B cell (primary cell): ENCODE measurements at regions not wholly inside any gene's neighbourhood (a gene's known extent, or its start where the extent isn't known, plus 50 kb on each side); places are given as distances from the start of the nearest gene placed in this dataset.

Source experiments
- ATAC-seq: fragments of 200-7000 bp; cut with Tn5 transposase; one replicate; pipeline ENCODE4 v1.10.0; 2021; ENCODE audit warnings: low read depth, mild to moderate bottlenecking, moderate number of reproducible peaks, moderate library complexity
- CTCF ChIA-PET: fragments of 350-600 bp; sonication (Branson Sonifier 250); formaldehyde crosslinking; loops from one replicate; lab custom pipeline; 2021; ENCODE audit warnings: antibody characterized with exemption, inconsistent platforms; lab: Charles Lee
- POLR2A ChIA-PET: fragments of 350-600 bp; sonication (Branson Sonifier 250); formaldehyde crosslinking; loops from one replicate; lab custom pipeline; 2021; ENCODE audit warnings: antibody characterized with exemption; lab: Charles Lee
- DNase-seq: peaks from one replicate; pipeline ENCODE4 v3.0.0; 2013
- H2AFZ ChIP-seq: 2 replicates; pipeline ENCODE4 v1.6.1; 2012; ENCODE audit warnings: mild to moderate bottlenecking, low read depth, low read length; ENCODE audit not compliant: insufficient read depth, poor library complexity, severe bottlenecking
- H3K27ac ChIP-seq, 2 donors: 1 replicate in 1 of 2; 2 replicates in 1 of 2; pipeline ENCODE4 v1.5.1; 2012 to 2013; ENCODE audit warnings: low read length in 2 of 2, mild to moderate bottlenecking in 2 of 2, moderate library complexity in 1 of 2
- H3K27me3 ChIP-seq, 4 experiments: fragments of 200-600 bp in 1 of 4; sonication (generic) in 1 of 4; replicated peaks in 1 of 4; 1 replicate in 2 of 4; 2 replicates in 2 of 4; pipeline versions ENCODE4 v1.6.1 to v1.7.0; 2013 to 2016; ENCODE audit warnings: low read length in 3 of 4, mild to moderate bottlenecking in 2 of 4, mixed read lengths in 1 of 4, moderate library complexity in 1 of 4; ENCODE audit not compliant: insufficient read depth in 4 of 4, control insufficient read depth in 3 of 4; ENCODE audit errors: control extremely low read depth in 1 of 4
- H3K36me3 ChIP-seq, 2 experiments: replicated peaks in 1 of 2; 1 replicate in 1 of 2; 2 replicates in 1 of 2; pipeline versions ENCODE4 v1.6.1 to v1.7.1; 2013; ENCODE audit warnings: low read length in 1 of 2; ENCODE audit not compliant: insufficient read depth in 2 of 2, control insufficient read depth in 1 of 2; ENCODE audit errors: control extremely low read depth in 1 of 2, extremely low read depth in 1 of 2
- H3K4me1 ChIP-seq, 2 donors: fragments of 200-600 bp in 1 of 2; sonication (generic) in 1 of 2; 1 replicate in 1 of 2; 2 replicates in 1 of 2; pipeline versions ENCODE4 v1.5.1 to v1.6.1; 2013 to 2017; ENCODE audit warnings: low read length in 2 of 2; ENCODE audit not compliant: control insufficient read depth in 2 of 2, insufficient read depth in 2 of 2
- H3K4me2 ChIP-seq: replicated peaks from 2 replicates; pipeline ENCODE3; 2012; ENCODE audit warnings: mild to moderate bottlenecking, low read depth, low read length; ENCODE audit not compliant: poor library complexity, severe bottlenecking
- H3K4me3 ChIP-seq, 5 experiments: fragments of 200-600 bp in 1 of 5; sonication (generic) in 1 of 5; 1 replicate in 3 of 5; 2 replicates in 2 of 5; pipeline versions ENCODE4 v1.5.1 to v1.7.0; 2011 to 2016; ENCODE audit warnings: low read length in 4 of 5, mild to moderate bottlenecking in 4 of 5, low read depth in 2 of 5, control low read depth in 1 of 5, moderate library complexity in 1 of 5; ENCODE audit not compliant: insufficient read depth in 1 of 5; ENCODE audit errors: control extremely low read depth in 1 of 5, extremely low read depth in 1 of 5
- H3K79me2 ChIP-seq: fragments of 200-600 bp; sonication (generic); one replicate; pipeline ENCODE4 v1.6.0; 2016; ENCODE audit warnings: low read length; ENCODE audit not compliant: control insufficient read depth, insufficient read depth
- H3K9ac ChIP-seq: fragments of 200-600 bp; sonication (generic); 2 replicates; pipeline ENCODE4 v1.6.1; 2017; ENCODE audit warnings: mild to moderate bottlenecking, low read length, moderate library complexity
- H3K9me3 ChIP-seq, 3 donors: one replicate each; pipeline versions ENCODE4 v1.6.1 to v1.7.1; 2013; ENCODE audit warnings: low read length in 2 of 3; ENCODE audit not compliant: control insufficient read depth in 2 of 3, insufficient read depth in 1 of 3; ENCODE audit errors: control extremely low read depth in 1 of 3
- H4K20me1 ChIP-seq: 2 replicates; pipeline ENCODE4 v1.6.0; 2012; ENCODE audit warnings: mild to moderate bottlenecking, low read length; ENCODE audit not compliant: insufficient read depth, control insufficient read depth, poor library complexity, severe bottlenecking
- H3K27ac Mint-ChIP-seq: one replicate; pipeline ENCODE4 v1.8.0; 2021; ENCODE audit warnings: mixed read lengths
- H3K27me3 Mint-ChIP-seq: one replicate; pipeline ENCODE4 v1.8.0; 2021; ENCODE audit warnings: mixed read lengths
- H3K4me1 Mint-ChIP-seq: one replicate; pipeline ENCODE4 v1.8.0; 2021; ENCODE audit warnings: mixed read lengths
- H3K4me3 Mint-ChIP-seq: one replicate; pipeline ENCODE4 v1.8.0; 2021; ENCODE audit warnings: mixed read lengths
- H3K9me3 Mint-ChIP-seq: one replicate; pipeline ENCODE4 v1.8.0; 2022; ENCODE audit warnings: mixed read lengths; ENCODE audit not compliant: insufficient read depth
- CTCF ChIP-seq: fragments of 200-600 bp; IDR thresholded peaks from one replicate; pipeline ENCODE4 v1.8.0; 2022; ENCODE audit warnings: antibody characterized with exemption, mild to moderate bottlenecking
- EZH2 ChIP-seq: IDR thresholded peaks from 2 replicates; pipeline ENCODE4 v1.6.1; 2012; ENCODE audit warnings: borderline replicate concordance, low read depth, mild to moderate bottlenecking, moderate library complexity, low read length; ENCODE audit not compliant: insufficient read depth, poor library complexity, severe bottlenecking
- WGBS: methylation state at CpG from one replicate; pipeline ENCODE4 v1.1.5; 2013; ENCODE audit warnings: missing lambda C conversion rate; ENCODE audit not compliant: insufficient coverage; 5-methylcytosine and 5-hydroxymethylcytosine counted together
- intact Hi-C: fragments of 100-400 bp; cut with micrococcal nuclease; formaldehyde crosslinking; loops from one replicate; pipeline ENCODE4 v1.10.0; 2022

DNA sequence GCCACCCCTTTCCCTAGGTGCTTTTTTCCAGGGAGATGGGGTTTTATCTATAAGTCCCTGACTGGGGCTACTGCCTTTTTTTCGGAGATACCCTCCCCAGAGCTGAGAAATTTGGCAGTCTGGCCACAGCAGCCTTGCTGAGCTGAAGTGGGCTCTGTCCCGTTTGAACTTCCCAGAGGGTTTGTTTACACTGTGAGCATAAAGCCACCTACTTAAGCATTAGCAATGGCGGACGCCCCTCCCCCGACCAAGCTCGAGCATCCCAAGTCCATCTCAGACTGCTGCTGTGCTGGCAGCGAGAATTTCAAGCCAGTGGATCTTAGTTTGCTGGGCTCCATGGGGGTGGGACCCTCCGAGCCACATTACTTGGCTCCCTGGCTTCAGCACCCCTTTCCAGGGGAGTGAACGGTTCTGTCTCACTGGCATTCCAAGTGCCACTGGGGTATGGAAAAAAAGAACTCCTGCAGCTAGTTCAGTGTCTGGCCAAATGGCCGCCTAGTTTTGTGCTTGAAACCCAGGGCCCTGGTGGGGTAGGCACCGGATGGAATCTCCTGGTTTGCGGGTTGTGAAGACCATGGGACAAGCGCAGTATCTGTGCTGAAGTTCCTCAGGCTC, 456.4 kb upstream of the HTR2C start:
- Histone ChIP-seq H3K4me1 (no peaks in the 10 kb centered on the region), H3K9ac (no peak overlapping the region), H3K36me3 (no peaks in the 10 kb centered on the region), H2AFZ (no peak overlapping the region), H3K27me3 (no peaks in the 10 kb centered on the region), H3K79me2 (no peaks in the 10 kb centered on the region), H3K9me3 (no peaks in the 10 kb centered on the region), H4K20me1 (no peaks in the 10 kb centered on the region), H3K4me3 (no peak overlapping the region), H3K27ac (no peak overlapping the region), H3K4me2 (no peak overlapping the region)
- intact Hi-C loops, result no loop called here
- TF ChIP-seq CTCF (no peak), EZH2 (no peak)
- no peaks in the 10 kb centered on the region for H3K27me3 Mint-ChIP-seq
- WGBS, result 83% methylated on average over 8 of the region's 13 CpGs
- no peak overlapping the region for H3K4me3 Mint-ChIP-seq
- no peaks in the 10 kb centered on the region for H3K4me1 Mint-ChIP-seq
- CTCF ChIA-PET, result no interaction called here
- H3K9me3 Mint-ChIP-seq, result no peaks in the 10 kb centered on the region
- no peak for ATAC-seq
- DNase-seq, result no peak
- POLR2A ChIA-PET, result no interaction called here
- no peak overlapping the region for H3K27ac Mint-ChIP-seq

DNA sequence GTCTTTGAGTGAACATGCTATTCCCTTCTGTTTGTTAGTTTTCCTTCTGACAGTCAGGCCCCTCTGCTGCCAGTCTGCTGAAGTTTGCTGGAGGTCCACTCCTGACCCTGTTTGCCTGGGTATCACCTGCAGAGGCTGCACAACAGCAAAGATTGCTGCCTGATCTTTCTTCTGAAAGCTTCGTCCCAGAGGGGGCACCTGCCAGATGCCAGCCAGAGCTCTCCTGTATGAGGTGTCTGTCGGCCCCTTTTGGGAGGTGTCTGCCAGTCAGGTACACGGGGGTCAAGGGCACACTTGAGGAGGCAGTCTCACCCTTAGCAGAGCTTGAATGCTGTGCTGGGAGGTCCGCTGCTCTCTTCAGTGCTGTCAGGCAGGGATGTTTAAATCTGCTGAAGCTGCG, 456.9 kb upstream of the HTR2C start:
- ATAC-seq, result no peak

More for the DNA sequence above, 456.9 kb upstream of the HTR2C start:
- no peaks in the 10 kb centered on the region for H3K79me2 ChIP-seq
- ChIA-PET POLR2A (no interaction called here), CTCF (no interaction called here)
- intact Hi-C loops, result no loop called here
- no peaks in the 10 kb centered on the region for H3K9me3 ChIP-seq
- no peaks in the 10 kb centered on the region for H3K9me3 Mint-ChIP-seq
- no peak overlapping the region for H3K27ac ChIP-seq
- no peaks in the 10 kb centered on the region for H3K36me3 ChIP-seq
- H3K9ac ChIP-seq, result no peak overlapping the region
- H3K4me1 Mint-ChIP-seq, result no peaks in the 10 kb centered on the region
- no peaks in the 10 kb centered on the region for H4K20me1 ChIP-seq
- no peaks in the 10 kb centered on the region for H3K27me3 Mint-ChIP-seq
- no peak for DNase-seq
- no peak overlapping the region for H2AFZ ChIP-seq
- no peak overlapping the region for H3K4me3 ChIP-seq
- no peak for TF ChIP-seq CTCF
- no peak for TF ChIP-seq EZH2
- no peak overlapping the region for H3K4me2 ChIP-seq
- H3K27me3 ChIP-seq, result no peaks in the 10 kb centered on the region
- H3K4me3 Mint-ChIP-seq, result no peak overlapping the region
- no peaks in the 10 kb centered on the region for H3K4me1 ChIP-seq
- no peak overlapping the region for H3K27ac Mint-ChIP-seq
- 90% methylated on average over 4 of the region's 5 CpGs for WGBS
